Neural crest cell (in vitro differentiated cells): ENCODE measurements at regions not wholly inside any gene's neighbourhood (a gene's known extent, or its start where the extent isn't known, plus 50 kb on each side); places are given as distances from the start of the nearest gene placed in this dataset.

Experiments
- DNase-seq: peaks from one replicate; pipeline ENCODE4 v3.0.0; 2021; ENCODE audit warnings: low read depth, mixed read lengths, low spot score
- H3K27ac Mint-ChIP-seq: one replicate; pipeline ENCODE4 v1.8.0; 2021; ENCODE audit warnings: mild to moderate bottlenecking, mixed read lengths; ENCODE audit not compliant: unreplicated experiment
- H3K27me3 Mint-ChIP-seq: 2 replicates; pipeline ENCODE4 v1.8.0; 2021; ENCODE audit warnings: low read depth, mild to moderate bottlenecking, mixed read lengths
- H3K36me3 Mint-ChIP-seq: 2 replicates; pipeline ENCODE4 v1.8.0; 2021; ENCODE audit warnings: low read depth, mild to moderate bottlenecking, mixed read lengths
- H3K4me1 Mint-ChIP-seq: 2 replicates; pipeline ENCODE4 v1.8.0; 2021; ENCODE audit warnings: mixed read lengths
- H3K4me3 Mint-ChIP-seq: one replicate; pipeline ENCODE4 v1.8.0; 2021; ENCODE audit warnings: mild to moderate bottlenecking, mixed read lengths
- H3K9me3 Mint-ChIP-seq: 2 replicates; pipeline ENCODE4 v1.8.0; 2021; ENCODE audit warnings: mixed read lengths
- CTCF ChIP-seq: fragments of 200-600 bp; sonication (generic); conservative IDR thresholded peaks from 2 replicates; pipeline ENCODE4 v1.5.0; 2021; ENCODE audit warnings: antibody characterized with exemption, mild to moderate bottlenecking

- TF ChIP-seq CTCF, result no peak
- Mint-ChIP-seq H3K9me3 (peaks cover 13% of the 10 kb centered on the region), H3K27ac (no peak overlapping the region), H3K4me1 (peaks cover 5% of the 10 kb centered on the region), H3K4me3 (no peak overlapping the region), H3K36me3 (peaks cover 4% of the 10 kb centered on the region), H3K27me3 (no peaks in the 10 kb centered on the region)
- no peak for DNase-seq
These were observed 332.4 kb upstream of the KYNU start for GRCh38 chr2:142545036-142545435.

GRCh38 chr2:142544173-142544572 lies 333.3 kb upstream of the KYNU start:
- no peaks in the 10 kb centered on the region for H3K27me3 Mint-ChIP-seq
- peaks cover 5% of the 10 kb centered on the region for H3K4me1 Mint-ChIP-seq
- no peak overlapping the region for H3K4me3 Mint-ChIP-seq
- H3K27ac Mint-ChIP-seq, result peak overlapping the region; percentile 5
- H3K36me3 Mint-ChIP-seq, result peaks cover 4% of the 10 kb centered on the region
- no peak for TF ChIP-seq CTCF
- no peak for DNase-seq
- peaks cover 13% of the 10 kb centered on the region for H3K9me3 Mint-ChIP-seq

GRCh38 chr2:142542431-142542910 lies 335.0 kb upstream of the KYNU start:
- H3K27ac Mint-ChIP-seq, result no peak overlapping the region
- peaks cover 8% of the 10 kb centered on the region for H3K4me1 Mint-ChIP-seq
- no peak for DNase-seq
- H3K27me3 Mint-ChIP-seq, result no peaks in the 10 kb centered on the region
- peaks cover 3% of the 10 kb centered on the region for H3K9me3 Mint-ChIP-seq
- TF ChIP-seq CTCF, result no peak
- H3K4me3 Mint-ChIP-seq, result no peak overlapping the region
- H3K36me3 Mint-ChIP-seq, result peaks cover 2% of the 10 kb centered on the region

- H3K4me1 Mint-ChIP-seq, result peaks cover 9% of the 10 kb centered on the region
- no peak overlapping the region for H3K4me3 Mint-ChIP-seq
- H3K36me3 Mint-ChIP-seq, result no peaks in the 10 kb centered on the region
- no peak overlapping the region for H3K27ac Mint-ChIP-seq
- no peak for TF ChIP-seq CTCF
- no peaks in the 10 kb centered on the region for H3K9me3 Mint-ChIP-seq
- H3K27me3 Mint-ChIP-seq, result no peaks in the 10 kb centered on the region
- no peak for DNase-seq
These were observed 340.5 kb upstream of the KYNU start for GRCh38 chr2:142536966-142537365.

- Mint-ChIP-seq H3K4me1 (peaks cover 9% of the 10 kb centered on the region), H3K36me3 (no peaks in the 10 kb centered on the region), H3K4me3 (no peak overlapping the region), H3K27me3 (no peaks in the 10 kb centered on the region), H3K9me3 (no peaks in the 10 kb centered on the region), H3K27ac (no peak overlapping the region)
- DNase-seq, result no peak
- no peak for TF ChIP-seq CTCF
These were observed 341.0 kb upstream of the KYNU start for GRCh38 chr2:142536492-142536891.

GRCh38 chr2:142535311-142535710 lies 342.2 kb upstream of the KYNU start:
- TF ChIP-seq CTCF, result no peak
- Mint-ChIP-seq H3K4me3 (no peak overlapping the region), H3K27ac (no peak overlapping the region), H3K9me3 (no peaks in the 10 kb centered on the region), H3K36me3 (no peaks in the 10 kb centered on the region), H3K27me3 (no peaks in the 10 kb centered on the region), H3K4me1 (peaks cover 9% of the 10 kb centered on the region)
- DNase-seq, result no peak
